SK-N-SH treated with all-trans-retinoic acid at 6 μM for 48 hours (cell line): ENCODE measurements at regions not wholly inside any gene's neighbourhood (a gene's known extent, or its start where the extent isn't known, plus 50 kb on each side); places are given as distances from the start of the nearest gene placed in this dataset.

ENCODE experiments used
- ATAC-seq: fragments of 200-7000 bp; cut with Tn5 transposase; 3 replicates; pipeline ENCODE4 v1.9.1; 2020; ENCODE audit warnings: mild to moderate bottlenecking, moderate library complexity
- ARNTL ChIP-seq: fragments of 450-650 bp; formaldehyde crosslinking; IDR thresholded peaks from 2 replicates; pipeline ENCODE4 v1.5.0; 2020; ENCODE audit warnings: low read depth, mild to moderate bottlenecking, moderate library complexity, borderline replicate concordance
- BACH2 ChIP-seq: fragments of 250-450 bp; sonication (Bioruptor Pico); IDR thresholded peaks from 2 replicates; pipeline ENCODE4 v1.9.0; 2021; ENCODE audit warnings: mild to moderate bottlenecking, borderline replicate concordance
- CSDC2 ChIP-seq: fragments of 250-450 bp; sonication (Bioruptor Pico); IDR thresholded peaks from 2 replicates; pipeline ENCODE4 v1.5.0; 2020; ENCODE audit warnings: mild to moderate bottlenecking, moderate library complexity
- GLIS3 ChIP-seq: fragments of 250-450 bp; sonication (Bioruptor Pico); IDR thresholded peaks from 2 replicates; pipeline ENCODE4 v1.5.0; 2020; ENCODE audit warnings: mild to moderate bottlenecking, moderate library complexity
- ISL1 ChIP-seq: fragments of 250-450 bp; sonication (Bioruptor Pico); IDR thresholded peaks from 2 replicates; pipeline ENCODE4 v2.1.2; 2022; ENCODE audit warnings: mild to moderate bottlenecking, moderate library complexity
- OSR1 ChIP-seq: fragments of 250-450 bp; sonication (Bioruptor Pico); IDR thresholded peaks from 2 replicates; pipeline ENCODE4 v1.8.0; 2022; ENCODE audit warnings: moderate library complexity, mild to moderate bottlenecking, inconsistent platforms
- POU6F1 ChIP-seq: fragments of 250-450 bp; sonication (Bioruptor Pico); IDR thresholded peaks from 2 replicates; pipeline ENCODE4 v1.8.0; 2021; ENCODE audit warnings: low read depth, mild to moderate bottlenecking, moderate library complexity, borderline replicate concordance
- PPARA ChIP-seq: fragments of 250-450 bp; sonication (Bioruptor Pico); IDR thresholded peaks from 2 replicates; pipeline ENCODE4 v1.5.0; 2020; ENCODE audit warnings: mild to moderate bottlenecking, borderline replicate concordance
- RARB ChIP-seq: fragments of 250-450 bp; sonication (Bioruptor Pico); IDR thresholded peaks from 2 replicates; pipeline ENCODE4 v1.8.0; 2021; ENCODE audit warnings: mild to moderate bottlenecking, moderate library complexity
- SNAI2 ChIP-seq: fragments of 250-450 bp; sonication (Bioruptor Pico); IDR thresholded peaks from 2 replicates; pipeline ENCODE4 v1.5.0; 2020; ENCODE audit warnings: mild to moderate bottlenecking, moderate library complexity
- TCF4 ChIP-seq: fragments of 250-450 bp; sonication (Bioruptor Pico); IDR thresholded peaks from 2 replicates; pipeline ENCODE4 v1.8.0; 2021; ENCODE audit warnings: mild to moderate bottlenecking, moderate library complexity, borderline replicate concordance
- TOX ChIP-seq: fragments of 250-450 bp; sonication (Bioruptor Pico); IDR thresholded peaks from 2 replicates; pipeline ENCODE4 v1.8.0; 2021; ENCODE audit warnings: mild to moderate bottlenecking, moderate library complexity, borderline replicate concordance
- ZC3H10 ChIP-seq: fragments of 250-450 bp; sonication (Bioruptor Pico); IDR thresholded peaks from 2 replicates; pipeline ENCODE4 v1.5.1; 2021; ENCODE audit warnings: mild to moderate bottlenecking, moderate library complexity
- ZFP30 ChIP-seq: fragments of 450-650 bp; formaldehyde crosslinking; IDR thresholded peaks from 2 replicates; pipeline ENCODE4 v1.5.0; 2022; ENCODE audit warnings: mild to moderate bottlenecking, moderate library complexity
- ZNF565 ChIP-seq: fragments of 450-650 bp; formaldehyde crosslinking; conservative IDR thresholded peaks from 2 replicates; pipeline ENCODE4 v1.5.0; 2020; ENCODE audit warnings: low read depth, mild to moderate bottlenecking, moderate library complexity
- ZNF70 ChIP-seq: fragments of 450-650 bp; formaldehyde crosslinking; IDR thresholded peaks from 2 replicates; pipeline ENCODE4 v1.5.0; 2020; ENCODE audit warnings: mild to moderate bottlenecking, moderate library complexity
- ZNF8 ChIP-seq: fragments of 450-650 bp; formaldehyde crosslinking; IDR thresholded peaks from 2 replicates; pipeline ENCODE4 v1.5.0; 2020; ENCODE audit warnings: mild to moderate bottlenecking, moderate library complexity
- TF ChIP-seq, protein P1 (sequence below): fragments of 250-450 bp; sonication (Bioruptor Pico); IDR thresholded peaks from 2 replicates; pipeline ENCODE4 v1.5.1; 2021; ENCODE audit warnings: mild to moderate bottlenecking, moderate library complexity
- TF ChIP-seq, protein P2 (sequence below): fragments of 250-450 bp; sonication (Bioruptor Pico); IDR thresholded peaks from 2 replicates; pipeline ENCODE4 v1.5.0; 2020; ENCODE audit warnings: mild to moderate bottlenecking, moderate library complexity

DNA sequence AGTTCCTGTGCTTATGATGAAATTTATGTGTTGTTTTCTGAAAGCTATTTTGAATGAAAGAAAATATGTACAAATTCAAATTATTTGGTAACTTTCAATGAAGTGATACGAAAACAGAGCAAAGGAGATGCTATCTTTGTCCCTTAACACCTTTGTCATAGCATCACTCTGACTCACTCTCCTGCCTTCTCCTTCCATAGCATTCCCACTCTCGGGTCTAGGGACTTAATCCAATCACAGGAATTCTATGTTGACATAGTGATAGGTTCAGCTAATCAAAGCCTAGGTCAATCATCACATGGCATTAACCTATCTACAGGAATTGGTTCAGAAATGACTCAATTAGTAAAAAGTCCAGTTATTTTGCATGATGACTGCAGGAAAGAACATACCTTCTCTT, 464.7 kb upstream of the RORB start:
- TF ChIP-seq TCF4 (CRISPR knock-in tag) (no peak), SNAI2 (CRISPR knock-in tag) (no peak), PPARA (CRISPR knock-in tag) (no peak), ISL1 (CRISPR knock-in tag) (no peak), ARNTL (no peak), ZNF565 (CRISPR knock-in tag) (no peak), ZC3H10 (CRISPR knock-in tag) (no peak), CSDC2 (CRISPR knock-in tag) (no peak), POU6F1 (CRISPR knock-in tag) (no peak), ZNF8 (CRISPR knock-in tag) (no peak), ZFP30 (CRISPR knock-in tag) (no peak)
- ATAC-seq: no peak

DNA sequence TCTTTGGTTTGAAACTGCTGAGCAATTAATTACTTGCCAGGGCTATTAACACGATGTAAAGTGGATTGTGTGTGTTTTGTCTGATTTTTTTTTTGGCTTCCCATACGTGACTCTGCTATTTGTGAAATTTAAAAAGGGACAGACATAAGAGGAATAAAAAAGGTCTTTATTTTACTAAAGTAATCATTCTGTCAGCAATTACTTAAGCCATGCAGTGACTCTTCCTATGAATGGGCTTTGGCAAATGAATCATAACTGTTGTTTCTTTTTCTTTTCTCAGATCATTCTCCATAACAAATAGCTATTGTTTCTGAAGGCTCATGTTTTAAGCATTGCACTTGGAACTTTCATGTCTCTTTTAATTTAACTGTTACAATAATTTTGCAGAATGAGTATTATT, 461.3 kb upstream of the RORB start:
- TF ChIP-seq, protein P1, sequence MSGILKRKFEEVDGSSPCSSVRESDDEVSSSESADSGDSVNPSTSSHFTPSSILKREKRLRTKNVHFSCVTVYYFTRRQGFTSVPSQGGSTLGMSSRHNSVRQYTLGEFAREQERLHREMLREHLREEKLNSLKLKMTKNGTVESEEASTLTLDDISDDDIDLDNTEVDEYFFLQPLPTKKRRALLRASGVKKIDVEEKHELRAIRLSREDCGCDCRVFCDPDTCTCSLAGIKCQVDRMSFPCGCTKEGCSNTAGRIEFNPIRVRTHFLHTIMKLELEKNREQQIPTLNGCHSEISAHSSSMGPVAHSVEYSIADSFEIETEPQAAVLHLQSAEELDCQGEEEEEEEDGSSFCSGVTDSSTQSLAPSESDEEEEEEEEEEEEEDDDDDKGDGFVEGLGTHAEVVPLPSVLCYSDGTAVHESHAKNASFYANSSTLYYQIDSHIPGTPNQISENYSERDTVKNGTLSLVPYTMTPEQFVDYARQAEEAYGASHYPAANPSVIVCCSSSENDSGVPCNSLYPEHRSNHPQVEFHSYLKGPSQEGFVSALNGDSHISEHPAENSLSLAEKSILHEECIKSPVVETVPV (CRISPR knock-in tag): no peak
- no peak for TF ChIP-seq ZC3H10 (CRISPR knock-in tag)
- no peak for TF ChIP-seq ZFP30 (CRISPR knock-in tag)
- no peak for TF ChIP-seq BACH2
- no peak for TF ChIP-seq ISL1 (CRISPR knock-in tag)
- TF ChIP-seq, protein P2, sequence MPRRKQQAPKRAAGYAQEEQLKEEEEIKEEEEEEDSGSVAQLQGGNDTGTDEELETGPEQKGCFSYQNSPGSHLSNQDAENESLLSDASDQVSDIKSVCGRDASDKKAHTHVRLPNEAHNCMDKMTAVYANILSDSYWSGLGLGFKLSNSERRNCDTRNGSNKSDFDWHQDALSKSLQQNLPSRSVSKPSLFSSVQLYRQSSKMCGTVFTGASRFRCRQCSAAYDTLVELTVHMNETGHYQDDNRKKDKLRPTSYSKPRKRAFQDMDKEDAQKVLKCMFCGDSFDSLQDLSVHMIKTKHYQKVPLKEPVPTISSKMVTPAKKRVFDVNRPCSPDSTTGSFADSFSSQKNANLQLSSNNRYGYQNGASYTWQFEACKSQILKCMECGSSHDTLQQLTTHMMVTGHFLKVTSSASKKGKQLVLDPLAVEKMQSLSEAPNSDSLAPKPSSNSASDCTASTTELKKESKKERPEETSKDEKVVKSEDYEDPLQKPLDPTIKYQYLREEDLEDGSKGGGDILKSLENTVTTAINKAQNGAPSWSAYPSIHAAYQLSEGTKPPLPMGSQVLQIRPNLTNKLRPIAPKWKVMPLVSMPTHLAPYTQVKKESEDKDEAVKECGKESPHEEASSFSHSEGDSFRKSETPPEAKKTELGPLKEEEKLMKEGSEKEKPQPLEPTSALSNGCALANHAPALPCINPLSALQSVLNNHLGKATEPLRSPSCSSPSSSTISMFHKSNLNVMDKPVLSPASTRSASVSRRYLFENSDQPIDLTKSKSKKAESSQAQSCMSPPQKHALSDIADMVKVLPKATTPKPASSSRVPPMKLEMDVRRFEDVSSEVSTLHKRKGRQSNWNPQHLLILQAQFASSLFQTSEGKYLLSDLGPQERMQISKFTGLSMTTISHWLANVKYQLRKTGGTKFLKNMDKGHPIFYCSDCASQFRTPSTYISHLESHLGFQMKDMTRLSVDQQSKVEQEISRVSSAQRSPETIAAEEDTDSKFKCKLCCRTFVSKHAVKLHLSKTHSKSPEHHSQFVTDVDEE: no peak
- TF ChIP-seq PPARA (CRISPR knock-in tag): no peak
- no peak for TF ChIP-seq ZNF70 (CRISPR knock-in tag)
- no peak for TF ChIP-seq TOX (CRISPR knock-in tag)
- TF ChIP-seq RARB (CRISPR knock-in tag): no peak
- no peak for TF ChIP-seq GLIS3
- no peak for TF ChIP-seq CSDC2 (CRISPR knock-in tag)
- TF ChIP-seq POU6F1 (CRISPR knock-in tag): no peak
- TF ChIP-seq ZNF8 (CRISPR knock-in tag): no peak
- no peak for TF ChIP-seq ARNTL
- ATAC-seq: no peak

GRCh38 chr9:74036549-74037231, 460.4 kb upstream of the RORB start:
- ATAC-seq: no peak
- no peak for TF ChIP-seq ZNF565 (CRISPR knock-in tag)
- no peak for TF ChIP-seq OSR1 (CRISPR knock-in tag)

DNA sequence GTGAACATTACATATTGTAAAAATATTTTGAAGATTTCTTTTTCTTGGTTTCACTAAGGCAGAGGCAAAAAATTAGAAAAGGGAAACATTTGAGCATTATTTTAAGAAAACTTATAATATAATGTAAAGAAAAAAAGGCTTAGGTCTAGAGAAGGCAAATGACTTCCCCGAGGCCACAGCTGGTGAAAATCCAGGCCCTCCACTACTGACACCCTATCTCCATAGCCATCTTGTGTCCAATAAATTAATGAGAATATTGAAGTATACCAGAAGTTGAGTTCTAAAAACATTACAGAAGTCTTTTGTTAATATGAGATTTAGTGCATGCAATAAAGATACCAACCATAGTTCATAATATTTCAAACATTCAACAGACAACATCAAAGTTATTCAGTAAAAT, 459.9 kb upstream of the RORB start:
- TF ChIP-seq, protein P2: no peak
- TF ChIP-seq SNAI2 (CRISPR knock-in tag): no peak
- TF ChIP-seq PPARA (CRISPR knock-in tag): no peak
- TF ChIP-seq TOX (CRISPR knock-in tag): no peak
- ATAC-seq: no peak
